D341Med (cell line): ENCODE measurements at regions not wholly inside any gene's neighbourhood (a gene's known extent, or its start where the extent isn't known, plus 50 kb on each side); places are given as distances from the start of the nearest gene placed in this dataset.

Experiments used
- DNase-seq: peaks from one replicate; pipeline ENCODE4 v3.0.0; 2012; ENCODE audit warnings: low spot score

DNA sequence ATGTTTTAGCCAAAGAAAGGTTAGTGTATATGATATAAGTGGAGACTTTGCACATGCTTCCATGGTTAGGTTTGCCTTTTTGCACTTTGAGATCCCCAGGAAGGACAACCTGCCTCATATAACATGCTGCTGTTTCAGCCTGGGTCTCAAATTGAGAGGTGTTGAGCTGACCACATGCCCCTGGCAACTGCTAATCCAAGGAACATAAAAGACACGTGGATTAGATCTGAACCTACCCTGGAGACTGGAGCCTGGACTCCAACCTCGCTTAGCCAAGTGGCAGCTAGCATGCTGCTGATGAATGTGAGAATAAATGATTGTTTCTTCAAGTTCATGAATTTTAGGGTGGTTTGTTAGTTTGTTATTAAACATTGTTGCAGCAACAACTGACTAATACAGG is 301.8 kb upstream of the TBC1D5 start:
- no peak for DNase-seq

DNA sequence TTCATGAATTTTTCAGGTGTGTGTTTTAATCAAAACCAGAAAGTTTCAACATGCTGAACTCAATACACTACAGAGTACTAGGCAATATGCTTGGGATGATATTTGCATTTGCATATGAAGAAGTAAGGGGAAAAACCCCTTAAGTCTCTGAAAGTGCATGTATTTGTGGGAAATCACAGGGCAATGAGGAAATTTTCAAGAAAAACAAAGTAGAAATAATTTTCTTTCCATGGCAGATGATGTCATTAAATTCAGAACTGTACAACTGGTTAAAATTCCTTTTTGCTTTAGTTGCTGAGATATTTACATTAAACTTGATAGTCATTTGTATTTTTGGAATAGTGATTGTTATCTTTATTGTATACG is 294.0 kb upstream of the TBC1D5 start:
- no peak for DNase-seq

DNA sequence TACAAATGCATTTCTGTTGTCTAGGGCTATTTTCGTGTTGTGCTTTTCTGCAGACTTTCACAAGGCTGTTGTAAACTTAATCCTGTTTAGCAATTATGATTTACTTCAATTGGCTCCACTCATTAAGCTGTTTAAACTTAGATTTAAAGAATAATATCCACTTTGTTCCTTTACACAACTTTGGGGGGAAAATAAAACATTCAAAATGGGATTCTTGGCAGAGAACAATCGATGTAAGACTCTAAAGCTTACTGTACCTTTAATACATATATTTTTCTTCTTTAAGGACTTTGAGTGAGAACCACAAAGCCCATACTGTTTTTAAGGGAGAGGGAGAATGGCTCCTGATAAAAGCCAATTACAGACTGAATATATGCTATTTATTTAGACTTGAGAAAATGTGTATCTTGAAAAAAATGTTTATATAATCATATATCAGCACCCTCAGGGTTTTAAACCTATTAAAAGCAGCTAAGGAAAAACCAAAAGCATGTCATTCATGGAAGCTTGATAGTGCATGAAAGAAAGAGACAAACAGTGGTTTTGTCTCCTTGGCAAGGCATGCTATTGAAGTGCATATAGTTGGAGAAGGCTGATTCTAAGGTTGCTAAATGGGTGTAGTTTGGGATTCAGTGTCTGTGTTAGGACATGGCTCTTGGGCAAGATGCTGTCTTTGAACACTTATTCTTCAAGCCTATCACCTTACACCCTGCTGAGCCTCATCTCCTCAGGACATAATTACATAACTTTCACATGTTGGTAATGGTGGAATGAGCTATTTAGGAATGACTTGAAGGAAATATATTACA is 293.4 kb upstream of the TBC1D5 start:
- DNase-seq: no peak

DNA sequence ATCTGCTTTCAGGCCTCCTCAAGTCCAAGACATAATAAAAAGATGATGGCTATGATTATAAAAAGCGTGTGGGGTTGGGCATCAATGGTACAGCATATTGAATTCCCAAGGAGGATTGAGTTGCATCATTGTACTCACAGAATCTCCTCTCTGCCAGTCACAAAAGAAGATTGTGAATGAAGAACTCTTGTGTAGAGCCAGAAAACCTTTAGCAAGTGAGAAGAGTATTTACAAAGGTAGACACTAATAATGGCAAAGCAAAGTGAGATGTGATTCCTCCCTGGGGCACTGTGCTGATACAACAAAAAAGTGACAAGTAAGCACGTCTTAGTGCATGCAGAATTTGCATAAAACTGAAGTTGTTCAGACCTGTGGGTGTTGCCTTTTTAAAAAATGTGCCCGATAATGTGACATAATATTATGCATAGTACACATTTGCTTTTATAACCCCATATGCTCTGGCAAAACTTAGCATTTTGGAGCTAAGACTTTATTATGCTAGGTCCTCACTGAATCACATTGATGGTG is 291.2 kb upstream of the TBC1D5 start:
- no peak for DNase-seq

DNA sequence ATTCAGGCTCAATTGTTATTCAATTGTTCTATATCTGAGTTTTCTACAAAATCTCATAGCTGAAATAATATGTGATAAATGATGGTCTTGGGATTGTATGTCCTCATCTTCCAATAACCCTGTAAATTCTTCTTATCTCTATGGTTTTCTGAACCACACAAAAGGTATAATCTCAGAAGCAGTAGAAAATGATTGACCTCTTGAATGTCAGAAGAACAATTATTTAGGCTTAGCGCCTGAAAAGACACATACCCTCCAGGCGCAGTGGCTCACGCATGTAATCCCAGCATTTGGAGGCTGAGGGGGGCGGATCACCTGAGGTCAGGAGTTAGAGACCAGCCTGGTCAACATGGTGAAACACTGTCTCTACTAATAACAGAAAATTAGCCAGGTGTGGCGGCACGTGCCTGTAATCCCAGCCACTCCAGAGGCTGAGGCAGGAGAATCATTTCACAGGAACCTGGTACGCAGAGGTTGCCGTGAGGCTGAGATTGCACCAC is 288.0 kb upstream of the TBC1D5 start:
- no peak for DNase-seq

DNA sequence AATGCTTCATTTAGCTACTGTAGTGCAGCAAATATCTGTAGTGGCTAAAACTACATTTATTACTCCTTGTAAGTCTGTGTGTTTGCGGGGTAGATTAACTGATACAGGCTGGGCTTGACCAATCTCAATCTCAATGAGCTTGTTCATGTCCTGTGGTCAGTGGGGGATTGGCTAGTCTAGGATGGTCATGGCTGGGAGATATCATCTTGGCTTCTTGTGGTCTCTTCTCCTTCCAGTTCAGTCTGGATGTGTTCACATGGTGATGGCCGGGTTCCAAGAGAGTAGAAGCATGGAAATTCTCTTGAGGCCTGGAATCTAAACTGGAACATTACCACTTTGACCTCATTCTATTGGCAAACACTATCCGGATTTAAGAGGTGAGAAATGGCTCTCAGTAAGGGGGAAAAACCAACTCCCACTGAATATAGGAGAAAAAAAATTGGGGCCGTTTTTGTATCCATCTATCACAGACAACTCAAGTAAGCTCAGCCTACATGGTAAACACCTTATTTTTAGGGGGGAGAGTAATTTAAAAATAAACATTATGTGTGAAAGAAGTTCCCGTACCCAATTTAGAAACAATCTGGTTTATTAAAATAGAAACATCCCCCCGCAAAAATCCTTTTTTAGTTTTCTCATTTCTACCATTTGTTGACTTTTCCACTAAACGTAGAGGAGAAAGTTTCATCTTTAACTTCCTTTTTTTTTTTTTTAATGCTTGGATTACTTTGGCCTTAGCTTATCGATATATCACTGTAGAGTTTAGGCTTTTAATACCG is 284.9 kb upstream of the TBC1D5 start:
- no peak for DNase-seq

GRCh38 chr3:18024715-18025114 is 282.3 kb upstream of the TBC1D5 start:
- no peak for DNase-seq

DNA sequence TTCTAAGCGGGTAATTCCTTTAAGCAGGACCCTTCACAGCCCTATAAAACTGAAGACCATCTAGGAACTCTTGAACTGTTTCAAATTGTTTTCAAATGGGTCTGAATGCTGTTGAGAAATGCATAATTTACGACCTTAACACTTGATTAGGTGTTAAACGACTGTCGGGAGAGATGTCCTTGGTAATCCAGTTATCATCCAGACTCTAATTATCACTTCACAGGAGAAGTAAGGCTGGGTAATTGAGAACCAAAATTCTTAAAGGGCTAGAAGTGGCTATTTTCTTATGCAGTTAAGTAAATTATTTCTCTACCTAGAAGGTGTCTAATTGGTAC is 276.7 kb upstream of the TBC1D5 start:
- DNase-seq: no peak

- no peak for DNase-seq
These were observed 276.2 kb upstream of the TBC1D5 start for GRCh38 chr3:18018491-18019160.

GRCh38 chr3:18016366-18016765 is 273.9 kb upstream of the TBC1D5 start:
- DNase-seq: no peak

- DNase-seq: no peak
These were observed 270.5 kb upstream of the TBC1D5 start for GRCh38 chr3:18012933-18013332.

- no peak for DNase-seq
These were observed 270.0 kb upstream of the TBC1D5 start for GRCh38 chr3:18012436-18012835.

- no peak for DNase-seq
These were observed 269.0 kb upstream of the TBC1D5 start for GRCh38 chr3:18011387-18011786.

- DNase-seq: no peak
These were observed 267.6 kb upstream of the TBC1D5 start for GRCh38 chr3:18010001-18010400.

DNA sequence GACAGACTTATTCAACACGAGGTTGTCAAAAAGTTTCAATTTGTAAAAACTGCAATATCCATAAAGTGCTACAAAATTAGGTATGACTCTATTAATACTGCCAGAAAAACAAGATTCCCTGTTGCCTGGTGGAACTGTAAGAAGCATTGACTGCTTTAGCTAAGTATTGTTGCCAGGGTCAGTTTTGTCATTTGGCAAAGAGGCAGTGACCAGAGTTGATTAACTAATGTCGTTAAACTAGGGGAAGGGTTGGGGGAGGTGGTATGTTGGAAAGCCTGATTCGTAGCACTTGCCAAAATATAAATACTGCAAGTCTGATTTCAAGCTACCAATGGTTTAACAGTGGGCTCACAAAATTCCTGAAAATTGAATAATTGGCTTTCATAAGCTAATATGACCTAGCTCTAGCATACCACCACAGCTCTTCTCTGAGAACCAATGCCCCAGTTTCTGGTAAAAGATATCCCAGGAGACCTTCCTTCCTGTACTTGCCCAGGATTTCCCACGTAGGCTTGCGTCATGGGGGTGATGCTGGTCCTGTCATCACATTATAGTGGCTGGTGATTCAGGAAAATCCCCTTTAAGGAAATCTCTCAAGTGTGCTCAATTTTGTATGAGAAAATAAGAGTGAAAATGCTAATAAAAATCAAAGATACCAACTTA is 266.4 kb upstream of the TBC1D5 start:
- no peak for DNase-seq

- DNase-seq: no peak
These were observed 265.5 kb upstream of the TBC1D5 start for GRCh38 chr3:18007980-18008379.

- DNase-seq: no peak
These were observed 253.3 kb upstream of the TBC1D5 start for GRCh38 chr3:17995769-17996168.

- DNase-seq: no peak
These were observed 251.7 kb upstream of the TBC1D5 start for GRCh38 chr3:17994167-17994566.

DNA sequence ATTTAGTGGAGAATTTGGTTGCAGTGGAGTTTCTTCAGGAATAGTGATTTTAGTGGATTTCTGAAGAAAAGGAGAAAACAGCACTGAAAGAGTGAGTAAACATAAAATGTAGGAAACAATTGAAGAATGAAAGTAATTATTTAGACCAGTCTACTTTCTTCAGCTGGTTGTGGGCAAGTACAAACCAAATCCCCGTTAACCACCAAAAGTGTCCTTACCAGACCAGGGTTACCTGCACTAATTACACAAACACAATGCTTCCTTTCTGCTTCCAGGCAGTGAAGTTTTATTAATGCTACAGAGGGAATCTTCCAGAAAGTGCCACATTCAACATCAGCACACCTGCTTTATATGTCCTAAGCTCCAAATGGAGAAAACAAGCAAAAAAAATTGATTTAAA is 248.0 kb upstream of the TBC1D5 start:
- no peak for DNase-seq

DNA sequence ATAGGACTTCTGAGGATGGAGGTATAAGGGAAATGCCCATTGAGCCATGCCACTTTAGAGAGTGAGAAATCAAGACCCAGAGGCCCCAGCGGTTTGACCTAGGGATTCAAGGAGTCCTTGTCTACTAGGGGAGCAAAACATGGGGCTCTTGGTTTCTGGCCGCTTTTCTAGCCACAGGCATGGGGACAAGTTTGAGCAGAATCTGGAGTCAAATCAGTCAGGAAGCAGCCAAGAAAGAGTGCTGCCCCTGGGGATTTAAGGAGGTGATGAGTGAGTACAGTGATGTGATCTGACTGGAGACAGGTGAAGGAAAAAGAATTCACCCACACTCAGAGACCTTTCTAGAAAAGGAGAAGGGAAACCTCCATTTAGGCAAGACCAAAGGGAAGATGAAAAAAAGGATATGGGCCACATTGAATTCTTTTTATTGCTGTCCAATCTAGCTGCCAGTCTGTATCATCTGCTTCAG is 244.0 kb upstream of the TBC1D5 start:
- DNase-seq: no peak

GRCh38 chr3:17985658-17986347 is 243.4 kb upstream of the TBC1D5 start:
- no peak for DNase-seq
